Omental fat pad (tissue), 3 donors: ENCODE measurements at regions not wholly inside any gene's neighbourhood (a gene's known extent, or its start where the extent isn't known, plus 50 kb on each side); places are given as distances from the start of the nearest gene placed in this dataset.

Experiments
- ATAC-seq: fragments of 150-250 bp; one replicate; pipeline ENCODE4 v1.9.1; 2016; ENCODE audit warnings: mild to moderate bottlenecking, moderate library complexity; ENCODE audit not compliant: low FRiP score
- DNase-seq: peaks from one replicate; pipeline ENCODE4 v3.0.0-alpha.2; 2019; ENCODE audit warnings: low spot score
- CTCF ChIP-seq, 3 donors: fragments of 450-650 bp; IDR thresholded peaks; one replicate each; pipeline ENCODE4 v1.5.1; 2016 to 2017; ENCODE audit warnings: antibody characterized with exemption in 3 of 3, mild to moderate bottlenecking in 3 of 3, moderate library complexity in 2 of 3

- no peak for DNase-seq
- ATAC-seq = no peak
- no peak for TF ChIP-seq CTCF (IDR thresholded peaks at IDR 0.05)
These were observed 581.7 kb downstream of the REEP3 start for GRCh38 chr10:64102916-64103315.

- no peak for DNase-seq
- ATAC-seq = no peak
- TF ChIP-seq CTCF (IDR thresholded peaks at IDR 0.05) = no peak
These were observed 582.7 kb downstream of the REEP3 start for GRCh38 chr10:64103750-64104470.

GRCh38 chr10:64109926-64110495 is 588.8 kb downstream of the REEP3 start:
- no peak for TF ChIP-seq CTCF (IDR thresholded peaks at IDR 0.05)
- no peak for ATAC-seq
- no peak for DNase-seq

GRCh38 chr10:64112701-64113355 is 591.6 kb downstream of the REEP3 start:
- DNase-seq (no peak), ATAC-seq (no peak)
- TF ChIP-seq CTCF (IDR thresholded peaks at IDR 0.05) = no peak

GRCh38 chr10:64113375-64113774 is 592.2 kb downstream of the REEP3 start:
- no peak for TF ChIP-seq CTCF (IDR thresholded peaks at IDR 0.05)
- DNase-seq = no peak
- ATAC-seq = no peak

- ATAC-seq = no peak
- no peak for TF ChIP-seq CTCF (IDR thresholded peaks at IDR 0.05)
- DNase-seq = no peak
These were observed 592.6 kb downstream of the REEP3 start for GRCh38 chr10:64113792-64114191.

GRCh38 chr10:64115471-64115870 is 594.3 kb downstream of the REEP3 start:
- TF ChIP-seq CTCF (IDR thresholded peaks at IDR 0.05) = no peak
- ATAC-seq (no peak), DNase-seq (no peak)
